Breast epithelium (tissue), 3 donors: ENCODE measurements at regions not wholly inside any gene's neighbourhood (a gene's known extent, or its start where the extent isn't known, plus 50 kb on each side); places are given as distances from the start of the nearest gene placed in this dataset.

Experiments used
- POLR2AphosphoS5 ChIP-seq, 3 donors: sonication (generic); formaldehyde crosslinking; IDR thresholded peaks; one replicate each; pipeline ENCODE4 v1.6.1; 2017; ENCODE audit warnings: antibody characterized with exemption in 3 of 3
- TF ChIP-seq, protein P1 (sequence below), 3 donors: fragments of 450-650 bp; IDR thresholded peaks; one replicate each; pipeline ENCODE4 v1.5.1; 2016 to 2017; ENCODE audit warnings: antibody characterized with exemption in 3 of 3, mild to moderate bottlenecking in 3 of 3, moderate library complexity in 3 of 3

DNA sequence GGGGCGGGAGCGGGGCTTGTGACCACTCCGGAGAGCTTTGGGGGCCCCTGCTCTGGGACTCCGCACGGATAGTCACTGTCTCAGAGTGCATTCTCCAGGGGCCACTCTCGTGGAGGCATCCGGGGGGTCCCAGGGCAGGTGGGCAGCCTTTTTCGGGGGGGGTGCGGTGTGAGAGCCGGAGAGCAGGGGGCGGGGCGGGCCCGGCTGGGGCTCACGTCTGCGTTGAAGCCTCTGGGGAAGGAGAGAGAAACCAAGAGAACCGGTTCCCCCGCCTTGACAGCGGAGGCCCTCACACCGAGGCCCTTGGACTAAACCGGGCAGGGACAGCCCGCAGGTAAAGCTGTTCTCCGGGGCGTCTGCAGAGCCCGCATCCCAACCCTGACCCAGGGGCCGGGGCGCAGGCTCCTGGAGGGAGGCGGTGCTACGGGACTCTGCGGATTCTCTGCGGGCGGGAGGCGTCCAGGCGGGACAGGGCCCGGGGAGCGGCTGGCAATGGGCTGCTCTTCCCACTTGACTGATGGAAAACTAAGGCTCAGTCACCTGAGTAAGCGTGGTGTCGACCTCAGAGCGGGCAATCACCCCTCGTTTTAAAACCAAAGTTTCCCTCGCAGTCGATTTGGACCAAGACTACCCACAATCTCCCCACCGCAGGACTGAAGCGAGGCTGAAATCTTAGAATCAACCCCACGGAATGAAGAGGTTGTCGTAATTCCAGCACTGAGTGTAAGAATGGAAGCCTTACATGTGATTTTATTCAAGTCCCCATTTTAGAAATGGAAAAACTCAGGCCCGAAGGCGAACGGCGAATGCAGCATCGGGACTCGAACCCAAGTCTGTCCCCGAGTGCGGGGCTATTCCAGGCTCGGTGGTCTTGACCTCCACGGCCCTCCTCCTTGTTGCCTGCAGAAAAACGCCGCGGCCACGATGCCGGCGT lies 49.6 kb upstream of the AMZ2 start:
- TF ChIP-seq, protein P1, sequence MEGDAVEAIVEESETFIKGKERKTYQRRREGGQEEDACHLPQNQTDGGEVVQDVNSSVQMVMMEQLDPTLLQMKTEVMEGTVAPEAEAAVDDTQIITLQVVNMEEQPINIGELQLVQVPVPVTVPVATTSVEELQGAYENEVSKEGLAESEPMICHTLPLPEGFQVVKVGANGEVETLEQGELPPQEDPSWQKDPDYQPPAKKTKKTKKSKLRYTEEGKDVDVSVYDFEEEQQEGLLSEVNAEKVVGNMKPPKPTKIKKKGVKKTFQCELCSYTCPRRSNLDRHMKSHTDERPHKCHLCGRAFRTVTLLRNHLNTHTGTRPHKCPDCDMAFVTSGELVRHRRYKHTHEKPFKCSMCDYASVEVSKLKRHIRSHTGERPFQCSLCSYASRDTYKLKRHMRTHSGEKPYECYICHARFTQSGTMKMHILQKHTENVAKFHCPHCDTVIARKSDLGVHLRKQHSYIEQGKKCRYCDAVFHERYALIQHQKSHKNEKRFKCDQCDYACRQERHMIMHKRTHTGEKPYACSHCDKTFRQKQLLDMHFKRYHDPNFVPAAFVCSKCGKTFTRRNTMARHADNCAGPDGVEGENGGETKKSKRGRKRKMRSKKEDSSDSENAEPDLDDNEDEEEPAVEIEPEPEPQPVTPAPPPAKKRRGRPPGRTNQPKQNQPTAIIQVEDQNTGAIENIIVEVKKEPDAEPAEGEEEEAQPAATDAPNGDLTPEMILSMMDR (IDR thresholded peaks at IDR 0.05): no peak
- TF ChIP-seq POLR2AphosphoS5 (IDR thresholded peaks at IDR 0.05): no peak
